ENCODE measurements at regions not wholly inside any gene's neighbourhood (a gene's known extent, or its start where the extent isn't known, plus 50 kb on each side); places are given as distances from the start of the nearest gene placed in this dataset.

- TF ChIP-seq CTCF (IDR thresholded peaks at IDR 0.05) (no peak), POLR2A (IDR thresholded peaks at IDR 0.05) (no peak)
Observed at GRCh38 chr2:6231166-6231565, 539.0 kb downstream of the SOX11 start.

Data from esophagus squamous epithelium (tissue), 4 donors.